Large intestine (tissue), 3 donors: ENCODE measurements at regions not wholly inside any gene's neighbourhood (a gene's known extent, or its start where the extent isn't known, plus 50 kb on each side); places are given as distances from the start of the nearest gene placed in this dataset.
"Not testable (repeated sequence)": the region's sequence is repeated elsewhere in the genome, so short reads cannot be mapped to it uniquely, and the experiment has no call there.

ENCODE experiments used
- DNase-seq, 2 donors: peaks; one replicate each; pipeline versions ENCODE4 v3.0.0 to v3.0.0-alpha.2; 2013
- H3K27ac ChIP-seq: one replicate; pipeline ENCODE4 v1.5.1; 2013; ENCODE audit warnings: low read length
- H3K27me3 ChIP-seq: 2 replicates; pipeline ENCODE4 v1.6.1; 2013; ENCODE audit warnings: low read length; ENCODE audit not compliant: control insufficient read depth, insufficient read depth
- H3K36me3 ChIP-seq: 2 replicates; pipeline ENCODE4 v1.6.1; 2013; ENCODE audit warnings: low read length; ENCODE audit not compliant: control insufficient read depth, insufficient read depth
- H3K4me1 ChIP-seq: one replicate; pipeline ENCODE4 v1.6.1; 2013; ENCODE audit warnings: low read length; ENCODE audit not compliant: control insufficient read depth, insufficient read depth
- H3K4me3 ChIP-seq: one replicate; pipeline ENCODE4 v1.5.1; 2013; ENCODE audit warnings: low read length
- H3K9me3 ChIP-seq: one replicate; pipeline ENCODE4 v1.6.1; 2013; ENCODE audit warnings: mild to moderate bottlenecking, low read depth, low read length, moderate library complexity; ENCODE audit not compliant: control insufficient read depth
- WGBS: methylation state at CpG from one replicate; pipeline ENCODE4 v1.1.5; 2013; ENCODE audit warnings: low lambda C conversion rate; ENCODE audit not compliant: insufficient coverage; 5-methylcytosine and 5-hydroxymethylcytosine counted together

DNA sequence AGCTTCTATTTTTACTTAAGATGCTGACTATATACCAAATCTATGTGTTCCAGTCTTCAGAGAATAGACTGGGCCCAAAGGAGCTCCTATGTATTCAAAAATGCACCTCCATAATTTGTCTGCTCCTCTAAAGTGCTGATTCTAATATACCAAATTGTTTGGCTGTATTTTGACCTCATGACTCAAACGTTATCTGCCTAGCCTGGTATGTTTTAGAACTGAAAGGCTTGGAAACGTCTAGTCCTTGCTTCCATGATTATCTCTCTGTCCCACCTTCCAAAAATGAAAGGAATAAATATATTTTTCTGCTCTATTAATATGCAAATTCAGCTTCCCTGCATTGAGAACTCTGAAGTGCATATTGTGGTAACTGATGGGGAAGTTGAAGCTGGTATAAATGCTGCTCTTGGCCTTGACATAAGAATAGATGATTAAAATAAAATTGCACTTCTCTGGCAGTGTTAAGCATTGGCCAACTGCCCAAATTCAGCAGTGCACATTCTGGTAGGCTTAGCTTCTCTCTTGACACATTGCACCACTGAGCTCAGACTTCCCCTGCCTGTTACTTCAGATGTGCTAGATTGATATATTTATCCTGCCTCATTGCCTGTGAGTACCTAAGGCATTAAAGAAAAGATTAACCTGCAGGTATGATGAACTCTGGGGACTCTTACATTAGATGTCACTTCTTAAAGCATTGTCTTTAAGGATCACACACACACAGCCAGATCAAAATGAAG lies 882.3 kb downstream of the RPS29 start:
- no peak for DNase-seq
- no CpG with 5 or more reads among the region's 2 CpGs for WGBS
- no peak overlapping the region for H3K4me3 ChIP-seq
- H3K27ac ChIP-seq = no peak overlapping the region
- H3K9me3 ChIP-seq = no peaks in the 10 kb centered on the region
- H3K36me3 ChIP-seq = no peaks in the 10 kb centered on the region
- no peaks in the 10 kb centered on the region for H3K27me3 ChIP-seq
- H3K4me1 ChIP-seq = no peaks in the 10 kb centered on the region

DNA sequence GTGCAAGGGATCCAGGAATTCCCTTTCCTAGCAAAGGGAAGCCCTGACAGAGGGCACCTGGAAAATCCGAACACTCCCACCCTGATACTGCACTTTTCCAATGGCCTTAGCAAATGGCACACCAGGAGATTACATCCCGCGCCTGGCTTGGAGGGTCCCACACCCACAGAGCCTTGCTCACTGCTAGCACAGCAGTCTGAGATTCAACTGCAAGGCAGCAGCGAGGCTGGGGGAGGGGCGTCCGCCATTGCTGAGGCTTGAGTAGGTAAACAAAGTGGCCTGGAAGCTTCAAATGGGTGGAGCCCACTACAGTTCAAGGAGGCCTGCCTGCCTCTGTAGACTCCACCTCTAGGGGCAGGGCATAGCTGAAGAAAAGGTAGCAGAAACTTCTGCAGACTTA lies 888.8 kb downstream of the RPS29 start:
- H3K27me3 ChIP-seq, H3K27ac ChIP-seq, DNase-seq, H3K9me3 ChIP-seq, H3K36me3 ChIP-seq, H3K4me3 ChIP-seq, H3K4me1 ChIP-seq: not testable (repeated sequence)
- WGBS = no CpG with 5 or more reads among the region's 6 CpGs

DNA sequence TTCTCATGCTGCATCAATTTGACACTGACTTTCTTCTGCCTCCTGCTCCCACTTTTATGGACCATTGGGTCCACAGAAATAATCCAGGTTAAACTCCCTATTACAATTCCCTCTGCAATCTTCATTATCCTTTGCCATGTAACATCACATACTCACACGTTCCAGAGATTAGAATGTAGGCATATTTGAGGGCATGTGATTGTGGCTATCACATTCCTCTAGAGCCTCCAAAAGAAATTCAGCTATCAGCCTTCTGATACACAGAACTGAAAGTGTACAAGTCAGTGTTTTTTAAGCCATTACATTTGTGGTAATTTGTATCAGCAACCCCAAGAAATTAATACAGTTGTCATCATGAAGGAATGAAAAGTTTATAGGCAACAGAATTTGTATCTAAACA lies 892.4 kb downstream of the RPS29 start:
- H3K9me3 ChIP-seq = no peaks in the 10 kb centered on the region
- DNase-seq = no peak
- no CpG with 5 or more reads among the region's 1 CpG for WGBS

DNA sequence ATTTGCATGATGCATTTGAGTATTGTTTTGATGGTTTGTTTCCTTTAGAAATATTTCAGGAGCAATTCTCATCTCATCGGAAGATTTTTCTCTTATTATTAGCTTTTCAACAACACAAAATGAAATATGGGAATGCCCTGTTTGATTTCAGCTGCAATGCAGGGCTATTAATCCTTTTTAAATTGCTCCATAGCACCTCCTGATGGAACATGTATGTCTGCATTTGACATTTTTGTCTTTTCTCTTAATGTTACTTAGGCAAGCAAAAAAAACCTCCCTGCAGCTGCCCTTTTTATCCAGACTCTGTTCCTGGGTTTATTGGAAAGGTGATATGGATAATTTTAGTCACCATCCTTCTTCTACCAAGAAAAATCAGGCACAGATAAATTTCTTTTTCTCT lies 895.8 kb downstream of the RPS29 start:
- DNase-seq = no peak
- H3K27me3 ChIP-seq = no peaks in the 10 kb centered on the region
- no peaks in the 10 kb centered on the region for H3K4me1 ChIP-seq
- H3K4me3 ChIP-seq = no peak overlapping the region
- no peak overlapping the region for H3K27ac ChIP-seq
- H3K9me3 ChIP-seq = no peaks in the 10 kb centered on the region
- 86% methylated on average over 1 of the region's 1 CpG for WGBS
- H3K36me3 ChIP-seq = no peaks in the 10 kb centered on the region

More for the DNA sequence above, 892.4 kb downstream of the RPS29 start:
- Histone ChIP-seq H3K27me3 (no peaks in the 10 kb centered on the region), H3K36me3 (no peaks in the 10 kb centered on the region), H3K4me1 (no peaks in the 10 kb centered on the region), H3K4me3 (no peak overlapping the region), H3K27ac (no peak overlapping the region)

DNA sequence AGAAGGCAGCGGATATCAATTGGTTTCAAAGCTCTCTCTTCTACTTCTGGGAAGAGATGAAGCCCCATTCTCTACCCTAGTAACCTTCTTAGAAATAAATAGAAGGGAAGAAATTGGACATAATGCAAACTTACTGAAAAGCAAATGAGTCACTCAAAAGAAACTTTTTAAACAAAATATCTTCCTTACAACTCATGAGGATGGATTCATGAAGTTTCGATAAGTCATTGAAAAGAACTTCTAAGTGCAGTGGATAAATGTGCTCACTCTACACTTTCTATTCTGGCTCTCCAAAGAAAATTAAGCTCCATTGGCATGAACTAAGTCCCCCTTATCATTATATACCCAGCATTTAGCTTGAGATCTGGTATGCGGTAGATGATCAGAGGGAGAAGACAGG lies 899.5 kb downstream of the RPS29 start:
- H3K4me1 ChIP-seq = no peaks in the 10 kb centered on the region
- no peaks in the 10 kb centered on the region for H3K36me3 ChIP-seq
- no peaks in the 10 kb centered on the region for H3K27me3 ChIP-seq
- no peak overlapping the region for H3K27ac ChIP-seq
- DNase-seq = no peak
- 100% methylated on average over 1 of the region's 3 CpGs for WGBS
- no peak overlapping the region for H3K4me3 ChIP-seq
- H3K9me3 ChIP-seq = no peaks in the 10 kb centered on the region

DNA sequence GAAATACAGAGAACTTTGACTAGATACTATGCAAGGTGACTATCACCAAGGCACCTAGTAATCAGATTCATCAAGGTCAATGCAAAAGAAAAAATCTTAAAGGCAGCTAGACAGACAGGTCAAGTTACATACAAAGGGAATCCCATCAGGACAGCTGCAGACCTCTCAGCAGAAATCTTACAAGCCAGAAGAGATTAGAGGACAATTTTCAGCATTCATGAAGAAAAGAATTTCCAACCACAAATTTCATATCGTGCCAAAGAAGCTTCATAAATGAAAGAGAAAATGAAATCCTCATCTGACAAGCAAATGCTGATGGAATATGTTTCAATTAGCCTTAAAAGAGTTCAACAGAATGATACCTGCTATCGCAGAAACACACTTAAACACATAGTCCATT lies 913.7 kb downstream of the RPS29 start:
- no peak for DNase-seq
- Histone ChIP-seq H3K27ac (no peak overlapping the region), H3K27me3 (no peaks in the 10 kb centered on the region), H3K9me3 (no peaks in the 10 kb centered on the region), H3K4me1 (no peaks in the 10 kb centered on the region), H3K36me3 (no peaks in the 10 kb centered on the region), H3K4me3 (no peak overlapping the region)
- WGBS = no CpG with 5 or more reads among the region's 2 CpGs

DNA sequence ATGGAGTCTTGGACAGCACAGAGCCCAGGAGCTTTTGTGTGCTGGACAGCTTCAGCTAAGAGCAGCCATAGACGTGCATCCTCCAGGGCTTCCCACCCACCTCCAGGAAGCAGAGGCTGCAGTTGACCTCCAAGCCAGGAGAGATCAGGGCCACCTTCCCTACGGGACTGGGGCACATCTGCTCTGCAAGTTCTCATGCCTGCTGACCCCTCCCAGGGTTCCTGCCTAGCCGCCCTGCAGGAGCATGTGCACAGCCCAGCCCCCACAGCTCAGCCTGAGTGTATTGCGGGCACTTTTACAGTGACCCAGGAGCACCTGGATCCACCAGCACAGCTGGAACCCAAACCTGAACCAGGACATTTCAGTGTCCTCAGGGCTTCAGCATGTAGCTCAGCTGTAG lies 915.2 kb downstream of the RPS29 start:
- no peak overlapping the region for H3K4me3 ChIP-seq
- no peaks in the 10 kb centered on the region for H3K27me3 ChIP-seq
- H3K36me3 ChIP-seq = no peaks in the 10 kb centered on the region
- H3K4me1 ChIP-seq = no peaks in the 10 kb centered on the region
- WGBS = no CpG with 5 or more reads among the region's 4 CpGs
- no peaks in the 10 kb centered on the region for H3K9me3 ChIP-seq
- DNase-seq = no peak
- H3K27ac ChIP-seq = no peak overlapping the region

DNA sequence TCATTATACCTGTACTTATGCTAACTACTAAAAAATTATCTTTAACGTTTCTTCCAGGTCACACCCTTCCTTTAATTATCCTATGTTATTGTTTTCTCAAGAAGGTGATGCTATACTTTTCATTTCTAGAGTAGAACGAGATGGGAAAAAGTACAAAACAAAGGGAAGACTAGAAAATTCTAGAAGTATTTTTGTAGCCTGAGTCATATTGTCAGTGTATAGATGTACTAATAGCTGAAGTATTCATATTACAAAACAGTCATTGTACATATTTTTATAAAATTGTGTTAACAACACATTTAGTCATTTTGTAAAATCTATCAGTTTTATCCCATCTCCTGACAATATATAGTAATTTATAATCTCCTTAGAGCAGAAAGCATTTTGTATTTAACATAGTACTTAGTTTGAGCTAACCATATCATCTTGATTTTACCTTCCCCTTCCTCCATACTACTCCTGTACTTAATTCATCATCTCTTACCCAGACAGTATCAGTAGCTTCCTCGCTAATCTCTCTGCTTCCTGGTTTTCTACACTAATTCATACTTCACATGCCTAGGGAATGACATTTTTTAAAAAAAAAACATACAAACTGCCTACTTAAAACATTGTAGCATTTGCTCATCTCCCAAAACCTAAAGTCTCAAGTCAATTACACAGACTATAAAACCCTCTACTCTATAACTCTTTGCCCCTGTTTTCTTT lies 920.9 kb downstream of the RPS29 start:
- Histone ChIP-seq H3K36me3 (no peaks in the 10 kb centered on the region), H3K9me3 (no peaks in the 10 kb centered on the region), H3K27ac (no peak overlapping the region), H3K4me3 (no peak overlapping the region), H3K4me1 (no peaks in the 10 kb centered on the region), H3K27me3 (no peaks in the 10 kb centered on the region)
- no peak for DNase-seq
- 97% methylated on average over 3 of the region's 3 CpGs for WGBS

DNA sequence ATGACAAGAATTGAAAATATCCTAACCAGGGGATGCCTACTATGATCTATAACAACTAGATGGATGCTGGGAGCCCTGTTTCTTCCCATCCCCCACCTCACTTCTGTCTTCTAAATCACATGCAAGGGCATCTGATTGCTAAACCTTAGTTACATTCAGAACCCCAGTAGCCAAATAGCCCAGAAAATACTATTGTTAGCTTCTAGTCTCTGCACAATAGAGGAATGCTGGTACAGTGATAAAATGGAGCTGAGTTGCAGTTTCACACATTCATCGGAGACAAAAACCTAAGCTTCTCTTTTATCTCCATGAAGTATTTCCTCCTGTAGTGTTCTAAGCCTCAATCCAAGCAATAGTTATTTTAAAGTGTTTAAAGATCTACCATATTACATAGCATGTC lies 942.9 kb downstream of the RPS29 start:
- WGBS = no CpG with 5 or more reads among the region's 1 CpG

DNA sequence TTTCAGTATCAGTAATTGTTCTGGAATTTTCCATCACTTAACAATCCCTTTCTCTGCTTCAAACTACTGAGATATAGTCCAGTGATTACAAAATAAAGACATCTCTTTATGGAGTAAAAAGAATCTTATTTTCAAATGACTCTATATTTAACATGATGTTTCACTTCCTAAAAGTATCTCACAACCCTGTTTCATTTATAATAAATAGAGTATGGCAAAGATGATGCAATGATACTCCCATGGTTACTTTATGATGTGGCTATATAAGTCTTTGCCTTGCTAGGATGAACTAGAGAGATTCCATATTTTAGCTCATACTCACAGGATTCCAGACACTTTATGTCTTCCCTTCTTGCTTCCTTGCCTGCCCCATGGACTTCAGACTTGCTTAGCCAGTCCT lies 953.5 kb upstream of the MDGA2 start:
- no peaks in the 10 kb centered on the region for H3K4me1 ChIP-seq

More for the DNA sequence above, 942.9 kb downstream of the RPS29 start:
- no peaks in the 10 kb centered on the region for H3K4me1 ChIP-seq
- no peak overlapping the region for H3K4me3 ChIP-seq
- H3K27ac ChIP-seq = no peak overlapping the region
- no peaks in the 10 kb centered on the region for H3K9me3 ChIP-seq
- no peaks in the 10 kb centered on the region for H3K27me3 ChIP-seq
- DNase-seq = no peak
- no peaks in the 10 kb centered on the region for H3K36me3 ChIP-seq

DNA sequence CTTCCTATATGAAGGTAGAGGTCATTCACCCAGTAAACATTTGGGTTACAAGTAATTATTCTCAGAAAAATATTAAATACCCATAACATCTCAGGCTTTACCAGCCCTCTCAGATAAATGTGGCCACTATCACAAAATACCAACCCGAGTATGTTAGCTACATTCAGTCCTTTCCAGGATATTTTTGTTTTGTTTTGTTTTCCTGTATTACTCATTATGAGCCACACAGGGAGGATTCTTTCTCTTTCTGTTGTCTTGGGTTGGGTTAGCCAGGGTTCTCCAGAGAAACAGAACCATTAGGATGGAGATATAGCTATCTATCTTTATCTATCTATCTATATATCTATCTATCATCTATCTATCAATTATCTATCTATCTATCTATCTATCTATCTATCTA lies 947.6 kb upstream of the MDGA2 start:
- H3K4me3 ChIP-seq = no peak overlapping the region
- no peak for DNase-seq
- H3K27ac ChIP-seq = no peak overlapping the region
- no CpG with 5 or more reads among the region's 1 CpG for whole genome bisulfite sequencing
- H3K4me1 ChIP-seq = no peaks in the 10 kb centered on the region
- H3K36me3 ChIP-seq = no peaks in the 10 kb centered on the region
- no peaks in the 10 kb centered on the region for H3K9me3 ChIP-seq
- no peaks in the 10 kb centered on the region for H3K27me3 ChIP-seq

More for the DNA sequence above, 953.5 kb upstream of the MDGA2 start:
- no peak overlapping the region for H3K4me3 ChIP-seq
- no peaks in the 10 kb centered on the region for H3K27me3 ChIP-seq
- DNase-seq = no peak
- no peaks in the 10 kb centered on the region for H3K36me3 ChIP-seq
- H3K27ac ChIP-seq = no peak overlapping the region
- no peaks in the 10 kb centered on the region for H3K9me3 ChIP-seq
